ENCODE measurements at regions not wholly inside any gene's neighbourhood (a gene's known extent, or its start where the extent isn't known, plus 50 kb on each side); places are given as distances from the start of the nearest gene placed in this dataset.

DNA sequence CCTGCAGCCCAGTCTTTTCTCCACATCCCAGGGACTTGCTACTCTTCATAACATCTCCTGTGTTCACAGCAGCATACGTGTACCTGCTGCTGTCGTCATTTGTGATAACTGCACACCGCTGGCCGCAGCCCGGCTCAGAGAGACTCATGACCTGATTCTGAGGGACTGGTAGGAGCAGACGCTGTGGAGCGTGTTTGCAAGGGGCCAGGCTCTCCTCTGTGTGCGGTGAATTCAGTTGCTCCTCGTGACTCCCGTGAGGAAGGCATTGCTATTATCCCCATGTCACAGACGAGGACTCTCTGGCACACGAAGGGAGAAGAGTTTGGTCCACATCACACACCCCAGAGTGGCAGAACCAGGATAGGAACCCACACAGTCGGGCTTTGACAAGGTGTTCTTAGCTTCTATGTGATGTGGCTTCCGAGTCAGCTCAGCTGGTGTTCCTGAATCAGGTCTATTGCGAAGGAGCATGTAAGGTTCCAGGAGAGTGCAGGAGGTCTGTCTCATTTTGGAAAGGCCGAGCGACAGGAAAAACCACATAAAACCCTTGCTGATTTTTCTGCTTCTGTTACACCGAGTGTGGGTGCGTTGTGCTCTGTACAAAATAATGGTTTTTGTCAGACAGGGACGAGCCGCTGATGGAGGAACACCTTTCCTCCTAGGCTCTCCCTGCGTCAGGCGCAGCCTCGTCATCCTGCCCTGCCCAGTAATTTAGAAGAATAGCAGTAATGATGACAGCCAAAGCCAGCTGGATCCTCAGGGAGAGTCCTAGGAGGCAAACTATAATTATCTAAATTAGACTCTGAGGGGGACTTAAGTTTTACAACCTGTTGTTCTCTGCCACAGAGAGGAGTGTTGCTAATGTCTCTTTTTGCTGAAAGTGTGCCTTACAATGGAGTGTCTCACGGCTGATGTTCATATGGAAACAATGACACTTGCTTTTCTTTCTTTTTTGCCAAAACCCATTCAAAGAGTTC, 157.5 kb upstream of the RGMA start:
- no peak for DNase-seq (ENCODE audit: low read depth)
- TF ChIP-seq, protein P1, sequence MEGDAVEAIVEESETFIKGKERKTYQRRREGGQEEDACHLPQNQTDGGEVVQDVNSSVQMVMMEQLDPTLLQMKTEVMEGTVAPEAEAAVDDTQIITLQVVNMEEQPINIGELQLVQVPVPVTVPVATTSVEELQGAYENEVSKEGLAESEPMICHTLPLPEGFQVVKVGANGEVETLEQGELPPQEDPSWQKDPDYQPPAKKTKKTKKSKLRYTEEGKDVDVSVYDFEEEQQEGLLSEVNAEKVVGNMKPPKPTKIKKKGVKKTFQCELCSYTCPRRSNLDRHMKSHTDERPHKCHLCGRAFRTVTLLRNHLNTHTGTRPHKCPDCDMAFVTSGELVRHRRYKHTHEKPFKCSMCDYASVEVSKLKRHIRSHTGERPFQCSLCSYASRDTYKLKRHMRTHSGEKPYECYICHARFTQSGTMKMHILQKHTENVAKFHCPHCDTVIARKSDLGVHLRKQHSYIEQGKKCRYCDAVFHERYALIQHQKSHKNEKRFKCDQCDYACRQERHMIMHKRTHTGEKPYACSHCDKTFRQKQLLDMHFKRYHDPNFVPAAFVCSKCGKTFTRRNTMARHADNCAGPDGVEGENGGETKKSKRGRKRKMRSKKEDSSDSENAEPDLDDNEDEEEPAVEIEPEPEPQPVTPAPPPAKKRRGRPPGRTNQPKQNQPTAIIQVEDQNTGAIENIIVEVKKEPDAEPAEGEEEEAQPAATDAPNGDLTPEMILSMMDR (conservative IDR thresholded peaks at IDR 0.05; ENCODE audit: low read depth, low read length), result no peak
- H3K4me3 ChIP-seq (ENCODE audit: low read depth, low read length), result no peak overlapping the region

DNA sequence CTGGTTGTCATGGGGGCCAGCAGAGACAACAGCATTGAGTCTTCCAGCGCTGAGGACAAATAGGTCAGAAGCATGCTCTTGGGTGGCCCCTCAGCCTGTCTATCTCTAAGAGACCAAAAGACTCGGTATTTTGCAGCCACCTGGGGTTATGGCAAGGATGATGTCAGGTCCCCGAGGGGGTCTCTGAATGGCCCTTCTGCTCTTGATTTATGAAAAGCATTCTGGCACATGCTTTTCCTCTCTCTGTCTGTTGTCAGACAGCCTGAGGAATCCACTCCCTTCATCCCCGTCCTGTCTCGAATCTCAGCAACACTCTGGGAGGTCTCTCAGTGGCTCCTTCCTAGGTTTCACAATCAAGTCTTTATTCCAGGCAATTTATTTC, 156.6 kb upstream of the RGMA start:
- TF ChIP-seq, protein P1 (conservative IDR thresholded peaks at IDR 0.05; ENCODE audit: low read depth, low read length), result no peak
- no peak overlapping the region for H3K4me3 ChIP-seq (ENCODE audit: low read depth, low read length)
- DNase-seq (ENCODE audit: low read depth), result no peak

DNA sequence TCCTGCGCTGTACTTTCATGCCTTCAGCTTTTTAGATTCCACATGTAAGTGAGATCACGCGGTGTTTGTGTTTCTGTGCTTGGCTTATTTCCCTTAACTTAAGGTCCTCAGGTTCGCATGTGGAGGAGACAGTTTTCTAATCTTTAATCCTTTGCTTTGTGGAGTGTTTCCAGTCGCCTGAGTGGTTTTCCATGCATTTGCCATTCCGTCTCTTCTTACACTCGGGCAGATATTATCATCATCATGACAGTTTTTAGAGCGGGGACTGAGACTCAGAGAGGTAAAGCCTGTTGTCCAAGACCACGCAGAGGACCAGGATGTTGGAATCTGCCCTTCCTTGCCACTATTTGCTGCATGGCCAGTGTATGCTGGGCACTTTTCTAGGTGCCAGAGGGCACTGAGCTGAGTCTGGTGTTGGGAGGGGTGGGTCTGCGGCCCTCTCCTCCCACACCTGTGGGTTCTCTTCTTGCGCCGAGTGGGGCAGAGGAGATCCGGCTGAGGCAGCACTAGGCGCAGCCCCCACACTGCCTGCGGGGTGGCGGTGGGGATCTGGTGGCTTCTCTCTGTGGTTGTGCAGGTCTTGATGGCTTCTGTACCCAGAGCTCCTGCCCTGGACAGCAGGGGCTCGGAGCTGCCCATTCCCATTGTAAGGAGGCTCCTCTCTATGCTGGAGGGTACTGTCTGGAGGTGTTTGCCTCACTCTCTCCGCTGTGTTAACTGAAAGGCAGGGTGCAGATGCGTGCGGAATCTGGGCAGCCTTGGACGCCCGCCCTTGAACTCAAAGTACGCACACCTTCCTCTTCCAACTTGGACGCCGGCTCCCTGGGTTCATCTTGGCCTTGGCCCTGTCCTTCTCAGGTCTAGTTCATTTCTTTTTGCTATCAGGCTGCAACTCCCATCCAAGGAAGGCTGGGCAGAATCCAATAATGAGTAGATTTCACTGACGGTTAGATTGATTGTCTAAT, 156.0 kb upstream of the RGMA start:
- no peak for DNase-seq (ENCODE audit: low read depth)
- no peak overlapping the region for H3K4me3 ChIP-seq (ENCODE audit: low read depth, low read length)
- TF ChIP-seq, protein P1 (conservative IDR thresholded peaks at IDR 0.05; ENCODE audit: low read depth, low read length), result no peak

DNA sequence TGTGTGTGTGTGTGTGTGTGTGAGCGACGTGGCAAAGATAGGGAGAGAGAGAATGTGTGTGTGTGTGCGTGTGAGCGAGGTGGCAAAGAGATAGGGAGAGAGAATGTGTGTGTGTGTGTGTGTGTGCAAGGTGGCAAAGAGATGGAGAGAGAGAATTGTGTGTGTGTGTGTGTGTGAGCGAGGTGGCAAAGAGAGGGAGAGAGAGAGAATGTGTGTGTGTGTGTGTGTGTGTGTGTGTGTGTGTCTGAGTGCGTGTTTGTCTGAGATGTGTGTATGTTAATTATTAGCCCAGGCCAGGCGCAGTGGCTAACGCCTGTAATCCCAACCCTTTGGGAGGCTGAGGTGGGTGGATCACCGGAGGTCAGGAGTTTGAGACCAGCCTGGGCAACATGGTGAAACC, 154.6 kb upstream of the RGMA start:
- TF ChIP-seq, protein P1 (conservative IDR thresholded peaks at IDR 0.05; ENCODE audit: low read depth, low read length), result no peak
- no peak for DNase-seq (ENCODE audit: low read depth)
- no peak overlapping the region for H3K4me3 ChIP-seq (ENCODE audit: low read depth, low read length)

DNA sequence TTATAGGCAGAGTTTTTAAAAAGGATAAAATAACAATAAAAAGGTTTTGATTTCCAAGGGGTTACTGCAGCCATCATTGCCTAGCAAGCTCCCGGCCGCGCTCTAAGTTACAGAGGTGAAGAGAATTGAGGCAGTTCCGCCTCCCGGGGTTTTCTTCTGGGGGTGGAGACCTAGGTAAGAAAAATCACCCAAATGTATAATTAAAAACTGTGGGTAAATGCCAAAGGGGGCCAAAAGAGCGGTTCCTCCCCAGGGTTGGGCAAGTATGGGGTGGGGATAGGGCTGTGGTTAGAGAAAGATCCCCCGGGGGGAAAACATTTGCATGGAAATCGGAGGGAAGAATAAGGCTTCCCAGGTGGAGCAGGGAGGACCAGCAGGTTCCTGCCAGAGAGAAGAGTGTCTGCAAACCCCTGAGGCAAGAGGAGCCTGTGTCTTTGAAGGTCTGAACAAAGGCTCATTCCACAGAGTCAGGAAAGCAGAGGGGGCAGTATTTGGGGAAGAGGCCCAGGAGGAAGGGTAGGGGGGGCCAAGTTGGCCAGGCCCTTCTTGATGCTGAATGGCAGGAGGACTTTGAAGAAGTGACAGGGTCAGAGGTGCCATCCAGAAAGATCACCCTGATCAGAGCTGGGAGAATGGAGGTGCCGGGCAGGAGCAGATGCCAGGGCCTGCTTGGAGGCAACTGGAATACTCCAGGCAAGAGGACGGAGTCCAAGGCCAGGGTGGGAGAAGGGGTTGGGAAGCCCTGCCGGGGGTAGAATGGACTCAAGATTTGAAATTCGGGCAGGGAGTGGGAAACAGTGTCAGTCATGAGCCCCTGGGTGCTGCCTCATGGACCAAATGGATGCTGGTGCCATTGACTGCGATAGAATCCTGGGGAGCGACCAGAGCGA, 152.9 kb upstream of the RGMA start:
- TF ChIP-seq, protein P1 (conservative IDR thresholded peaks at IDR 0.05; ENCODE audit: low read depth, low read length), result no peak
- DNase-seq (ENCODE audit: low read depth), result no peak
- H3K4me3 ChIP-seq (ENCODE audit: low read depth, low read length), result no peak overlapping the region

DNA sequence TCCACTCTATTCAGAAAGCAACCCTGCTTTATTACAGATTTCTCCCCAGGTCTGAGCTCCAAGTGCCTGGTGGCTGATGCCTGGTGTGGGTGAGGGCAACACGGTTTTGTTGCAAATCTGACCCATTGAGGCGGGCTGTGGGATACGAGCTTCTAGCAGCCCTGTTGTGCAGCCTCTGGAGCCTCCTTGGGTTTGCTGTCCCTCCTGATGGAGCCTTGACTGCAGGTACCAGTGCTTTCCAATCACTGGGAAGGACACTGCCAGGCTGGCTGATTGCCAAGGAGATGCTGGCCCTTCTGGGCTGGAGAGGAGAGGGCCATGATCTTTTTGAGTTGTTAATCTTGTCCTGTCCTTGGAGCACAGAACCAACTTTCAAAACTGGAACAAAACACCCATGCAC, 151.0 kb upstream of the RGMA start:
- H3K4me3 ChIP-seq (ENCODE audit: low read depth, low read length), result no peak overlapping the region
- no peak for DNase-seq (ENCODE audit: low read depth)
- TF ChIP-seq, protein P1 (conservative IDR thresholded peaks at IDR 0.05; ENCODE audit: low read depth, low read length), result no peak

Measured in choroid plexus epithelial cell (primary cell).